H9 (cell line): ENCODE measurements at regions not wholly inside any gene's neighbourhood (a gene's known extent, or its start where the extent isn't known, plus 50 kb on each side); places are given as distances from the start of the nearest gene placed in this dataset.

Experiments used
- DNase-seq: peaks from one replicate; pipeline ENCODE4 v3.0.0-alpha.2; 2017
- H2AFZ ChIP-seq: one replicate; pipeline ENCODE4 v1.6.1; 2013; ENCODE audit warnings: mild to moderate bottlenecking, low read length, control low read depth, moderate library complexity
- H2AK5ac ChIP-seq: 2 replicates; pipeline ENCODE4 v1.6.1; 2013; ENCODE audit warnings: low read length, control low read depth, mixed read lengths; ENCODE audit not compliant: insufficient read length
- H2BK120ac ChIP-seq: one replicate; pipeline ENCODE4 v1.6.1; 2013; ENCODE audit warnings: low read depth, mild to moderate bottlenecking, low read length, control low read depth, inconsistent platforms; ENCODE audit not compliant: poor library complexity, severe bottlenecking
- H2BK12ac ChIP-seq: 2 replicates; pipeline ENCODE4 v1.6.1; 2013; ENCODE audit warnings: low read length, control low read depth, mixed read lengths, low read depth; ENCODE audit not compliant: insufficient read length
- H2BK15ac ChIP-seq: 2 replicates; pipeline ENCODE4 v1.6.1; 2013; ENCODE audit warnings: low read depth, low read length, control low read depth
- H2BK20ac ChIP-seq: one replicate; pipeline ENCODE4 v1.6.1; 2013; ENCODE audit warnings: low read depth, mild to moderate bottlenecking, low read length, control low read depth, inconsistent platforms; ENCODE audit not compliant: poor library complexity, severe bottlenecking
- H2BK5ac ChIP-seq: 2 replicates; pipeline ENCODE4 v1.6.1; 2013; ENCODE audit warnings: low read length, control low read depth, mixed read lengths; ENCODE audit not compliant: insufficient read length
- H3K14ac ChIP-seq: 2 replicates; pipeline ENCODE4 v1.6.1; 2013; ENCODE audit warnings: low read length, control low read depth; ENCODE audit not compliant: insufficient read depth
- H3K18ac ChIP-seq: 2 replicates; pipeline ENCODE4 v1.6.1; 2013; ENCODE audit warnings: low read depth, mild to moderate bottlenecking, mixed read lengths, low read length, control low read depth; ENCODE audit not compliant: insufficient read length
- H3K23ac ChIP-seq: 2 replicates; pipeline ENCODE4 v1.6.1; 2013; ENCODE audit warnings: low read length, control low read depth, mixed read lengths, low read depth; ENCODE audit not compliant: insufficient read length
- H3K23me2 ChIP-seq: 2 replicates; pipeline ENCODE4 v1.6.1; 2013; ENCODE audit warnings: low read depth, mild to moderate bottlenecking, mixed read lengths, low read length, control low read depth; ENCODE audit not compliant: insufficient read length, poor library complexity, severe bottlenecking
- H3K27ac ChIP-seq: 2 replicates; pipeline ENCODE4 v1.5.1; 2013; ENCODE audit warnings: low read length, control low read depth, mixed read lengths, low read depth; ENCODE audit not compliant: insufficient read length
- H3K27me3 ChIP-seq: 2 replicates; pipeline ENCODE4 v1.6.1; 2013; ENCODE audit warnings: low read length, control low read depth, inconsistent platforms; ENCODE audit not compliant: insufficient read depth
- H3K4ac ChIP-seq: 2 replicates; pipeline ENCODE4 v1.6.1; 2013; ENCODE audit warnings: low read depth, mild to moderate bottlenecking, control low read depth, inconsistent platforms, low read length, moderate library complexity
- H3K4me1 ChIP-seq: 2 replicates; pipeline ENCODE4 v1.6.1; 2013; ENCODE audit warnings: low read length, control low read depth, inconsistent platforms; ENCODE audit not compliant: insufficient read depth
- H3K4me2 ChIP-seq: 2 replicates; pipeline ENCODE4 v1.6.1; 2013; ENCODE audit warnings: low read length, control low read depth, mixed read lengths; ENCODE audit not compliant: insufficient read length, insufficient read depth
- H3K56ac ChIP-seq: 2 replicates; pipeline ENCODE4 v1.6.1; 2013; ENCODE audit warnings: low read depth, mild to moderate bottlenecking, mixed read lengths, low read length, control low read depth; ENCODE audit not compliant: insufficient read length
- H3K79me1 ChIP-seq: 2 replicates; pipeline ENCODE4 v1.6.1; 2013; ENCODE audit warnings: low read depth, mild to moderate bottlenecking, moderate library complexity, low read length, control low read depth, inconsistent platforms; ENCODE audit not compliant: insufficient read depth, poor library complexity, severe bottlenecking
- H3K79me2 ChIP-seq: 2 replicates; pipeline ENCODE4 v1.6.1; 2013; ENCODE audit warnings: low read length, control low read depth, inconsistent platforms; ENCODE audit not compliant: insufficient read depth
- H3K9ac ChIP-seq: 2 replicates; pipeline ENCODE4 v1.6.1; 2013; ENCODE audit warnings: low read length, control low read depth, mixed read lengths; ENCODE audit not compliant: insufficient read length; ENCODE audit errors: extremely low read depth
- H3K9me3 ChIP-seq: one replicate; pipeline ENCODE4 v1.6.1; 2013; ENCODE audit warnings: low read depth, low read length, inconsistent platforms; ENCODE audit not compliant: control insufficient read depth
- H3T11ph ChIP-seq: one replicate; pipeline ENCODE4 v1.6.1; 2013; ENCODE audit warnings: mild to moderate bottlenecking, low read length, control low read depth, inconsistent platforms
- H4K20me1 ChIP-seq: one replicate; pipeline ENCODE4 v1.6.1; 2013; ENCODE audit not compliant: control insufficient read depth, insufficient read length, insufficient read depth
- H4K5ac ChIP-seq: 2 replicates; pipeline ENCODE4 v1.6.1; 2013; ENCODE audit warnings: low read depth, mild to moderate bottlenecking, mixed read lengths, low read length, control low read depth; ENCODE audit not compliant: insufficient read length
- H4K8ac ChIP-seq: replicated peaks from 2 replicates; pipeline ENCODE4 v1.6.1; 2013; ENCODE audit warnings: low read length, control low read depth, mixed read lengths, low read depth; ENCODE audit not compliant: insufficient read length
- H4K91ac ChIP-seq: 2 replicates; pipeline ENCODE4 v1.6.1; 2013; ENCODE audit warnings: low read depth, mild to moderate bottlenecking, moderate library complexity, mixed read lengths, low read length, control low read depth; ENCODE audit not compliant: insufficient read length
- H3K27ac Mint-ChIP-seq, 3 experiments: 2 replicates in 2 of 3; 3 replicates in 1 of 3; pipeline ENCODE4 v1.8.0; 2020 to 2021; ENCODE audit warnings: mixed read lengths in 3 of 3, mild to moderate bottlenecking in 1 of 3, moderate library complexity in 1 of 3
- H3K27me3 Mint-ChIP-seq: 2 replicates; pipeline ENCODE4 v1.8.0; 2021; ENCODE audit warnings: low read depth, mild to moderate bottlenecking, moderate library complexity, mixed read lengths
- H3K36me3 Mint-ChIP-seq, 3 experiments: 2 replicates in 2 of 3; 3 replicates in 1 of 3; pipeline ENCODE4 v1.8.0; 2020 to 2021; ENCODE audit warnings: low read depth in 3 of 3, mixed read lengths in 3 of 3; ENCODE audit not compliant: insufficient read depth in 1 of 3
- H3K4me1 Mint-ChIP-seq, 2 experiments: 2 replicates each; pipeline ENCODE4 v1.8.0; 2020; ENCODE audit warnings: mixed read lengths in 2 of 2
- H3K4me3 Mint-ChIP-seq, 2 experiments: 2 replicates in 1 of 2; 3 replicates in 1 of 2; pipeline ENCODE4 v1.8.0; 2020 to 2021; ENCODE audit warnings: mild to moderate bottlenecking in 2 of 2, mixed read lengths in 2 of 2, moderate library complexity in 1 of 2
- H3K9me3 Mint-ChIP-seq, 2 experiments: 2 replicates in 1 of 2; 3 replicates in 1 of 2; pipeline ENCODE4 v1.8.0; 2020; ENCODE audit warnings: mild to moderate bottlenecking in 2 of 2, mixed read lengths in 2 of 2, moderate library complexity in 1 of 2
- WGBS: extraction: QIAGEN DNeasy Blood & Tissue Kit; methylation state at CpG from one replicate; pipeline ENCODE4 v1.1.7; 2013; ENCODE audit warnings: missing lambda C conversion rate, low lambda C conversion rate, mixed read lengths; ENCODE audit not compliant: insufficient read length; ENCODE audit errors: extremely low coverage; 5-methylcytosine and 5-hydroxymethylcytosine counted together
- TF ChIP-seq, protein P1 (sequence below): fragments of 200-600 bp; sonication (generic); conservative IDR thresholded peaks from 3 replicates; pipeline ENCODE4 v1.8.0; 2021; ENCODE audit warnings: antibody characterized with exemption, mild to moderate bottlenecking

- Histone ChIP-seq H3T11ph (no peak overlapping the region), H3K9ac (no peak overlapping the region), H2BK12ac (no peak overlapping the region), H3K23ac (no peak overlapping the region), H3K56ac (no peak overlapping the region), H3K79me2 (no peaks in the 10 kb centered on the region), H2AFZ (no peak overlapping the region), H2BK15ac (no peak overlapping the region), H3K4me1 (peaks cover 10% of the 10 kb centered on the region; the same call in 1 of the 2 replicates), H3K9me3 (no peaks in the 10 kb centered on the region), H4K8ac (no peak overlapping the region), H3K79me1 (no peaks in the 10 kb centered on the region), H4K5ac (no peak overlapping the region), H2BK120ac (no peak overlapping the region), H3K4me2 (no peak overlapping the region), H3K27ac (no peak overlapping the region), H4K20me1 (no peaks in the 10 kb centered on the region), H3K4ac (no peak overlapping the region), H2BK5ac (no peak overlapping the region), H3K27me3 (no peaks in the 10 kb centered on the region), H2BK20ac (no peak overlapping the region), H4K91ac (no peak overlapping the region), H3K23me2 (no peaks in the 10 kb centered on the region), H3K18ac (no peak overlapping the region), H3K14ac (no peak overlapping the region), H2AK5ac (no peak overlapping the region)
- H3K27me3 Mint-ChIP-seq, result no peaks in the 10 kb centered on the region
- H3K4me1 Mint-ChIP-seq, result peaks cover 26 to 29% of the 10 kb centered on the region in 2 experiments
- no peak for DNase-seq
- no CpG with 5 or more reads among the region's 7 CpGs for WGBS
- H3K9me3 Mint-ChIP-seq, result no peaks in the 10 kb centered on the region
- no peaks in the 10 kb centered on the region; a peak in 1 of 7 replicates for H3K36me3 Mint-ChIP-seq
- TF ChIP-seq, protein P1, sequence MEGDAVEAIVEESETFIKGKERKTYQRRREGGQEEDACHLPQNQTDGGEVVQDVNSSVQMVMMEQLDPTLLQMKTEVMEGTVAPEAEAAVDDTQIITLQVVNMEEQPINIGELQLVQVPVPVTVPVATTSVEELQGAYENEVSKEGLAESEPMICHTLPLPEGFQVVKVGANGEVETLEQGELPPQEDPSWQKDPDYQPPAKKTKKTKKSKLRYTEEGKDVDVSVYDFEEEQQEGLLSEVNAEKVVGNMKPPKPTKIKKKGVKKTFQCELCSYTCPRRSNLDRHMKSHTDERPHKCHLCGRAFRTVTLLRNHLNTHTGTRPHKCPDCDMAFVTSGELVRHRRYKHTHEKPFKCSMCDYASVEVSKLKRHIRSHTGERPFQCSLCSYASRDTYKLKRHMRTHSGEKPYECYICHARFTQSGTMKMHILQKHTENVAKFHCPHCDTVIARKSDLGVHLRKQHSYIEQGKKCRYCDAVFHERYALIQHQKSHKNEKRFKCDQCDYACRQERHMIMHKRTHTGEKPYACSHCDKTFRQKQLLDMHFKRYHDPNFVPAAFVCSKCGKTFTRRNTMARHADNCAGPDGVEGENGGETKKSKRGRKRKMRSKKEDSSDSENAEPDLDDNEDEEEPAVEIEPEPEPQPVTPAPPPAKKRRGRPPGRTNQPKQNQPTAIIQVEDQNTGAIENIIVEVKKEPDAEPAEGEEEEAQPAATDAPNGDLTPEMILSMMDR, result no peak
- no peak overlapping the region for H3K4me3 Mint-ChIP-seq
- no peak overlapping the region for H3K27ac Mint-ChIP-seq
These were observed 103.4 kb upstream of the SPRY4 start for GRCh38 chr5:142428036-142428772.
